Omental fat pad (tissue), 3 donors: ENCODE measurements at regions not wholly inside any gene's neighbourhood (a gene's known extent, or its start where the extent isn't known, plus 50 kb on each side); places are given as distances from the start of the nearest gene placed in this dataset.
"Not testable (repeated sequence)": the region's sequence is repeated elsewhere in the genome, so short reads cannot be mapped to it uniquely, and the experiment has no call there.

Source experiments
- ATAC-seq: fragments of 150-250 bp; one replicate; pipeline ENCODE4 v1.9.1; 2016; ENCODE audit warnings: mild to moderate bottlenecking, moderate library complexity; ENCODE audit not compliant: low FRiP score
- DNase-seq: peaks from one replicate; pipeline ENCODE4 v3.0.0-alpha.2; 2019; ENCODE audit warnings: low spot score
- TF ChIP-seq, protein P1 (sequence below), 3 donors: fragments of 450-650 bp; IDR thresholded peaks; one replicate each; pipeline ENCODE4 v1.5.1; 2016 to 2017; ENCODE audit warnings: antibody characterized with exemption in 3 of 3, mild to moderate bottlenecking in 3 of 3, moderate library complexity in 2 of 3

- TF ChIP-seq, protein P1, sequence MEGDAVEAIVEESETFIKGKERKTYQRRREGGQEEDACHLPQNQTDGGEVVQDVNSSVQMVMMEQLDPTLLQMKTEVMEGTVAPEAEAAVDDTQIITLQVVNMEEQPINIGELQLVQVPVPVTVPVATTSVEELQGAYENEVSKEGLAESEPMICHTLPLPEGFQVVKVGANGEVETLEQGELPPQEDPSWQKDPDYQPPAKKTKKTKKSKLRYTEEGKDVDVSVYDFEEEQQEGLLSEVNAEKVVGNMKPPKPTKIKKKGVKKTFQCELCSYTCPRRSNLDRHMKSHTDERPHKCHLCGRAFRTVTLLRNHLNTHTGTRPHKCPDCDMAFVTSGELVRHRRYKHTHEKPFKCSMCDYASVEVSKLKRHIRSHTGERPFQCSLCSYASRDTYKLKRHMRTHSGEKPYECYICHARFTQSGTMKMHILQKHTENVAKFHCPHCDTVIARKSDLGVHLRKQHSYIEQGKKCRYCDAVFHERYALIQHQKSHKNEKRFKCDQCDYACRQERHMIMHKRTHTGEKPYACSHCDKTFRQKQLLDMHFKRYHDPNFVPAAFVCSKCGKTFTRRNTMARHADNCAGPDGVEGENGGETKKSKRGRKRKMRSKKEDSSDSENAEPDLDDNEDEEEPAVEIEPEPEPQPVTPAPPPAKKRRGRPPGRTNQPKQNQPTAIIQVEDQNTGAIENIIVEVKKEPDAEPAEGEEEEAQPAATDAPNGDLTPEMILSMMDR (IDR thresholded peaks at IDR 0.05): no peak
- DNase-seq (no peak), ATAC-seq (no peak)
These were observed 298.4 kb upstream of the SPAG17 start for GRCh38 chr1:118483245-118484006.

DNA sequence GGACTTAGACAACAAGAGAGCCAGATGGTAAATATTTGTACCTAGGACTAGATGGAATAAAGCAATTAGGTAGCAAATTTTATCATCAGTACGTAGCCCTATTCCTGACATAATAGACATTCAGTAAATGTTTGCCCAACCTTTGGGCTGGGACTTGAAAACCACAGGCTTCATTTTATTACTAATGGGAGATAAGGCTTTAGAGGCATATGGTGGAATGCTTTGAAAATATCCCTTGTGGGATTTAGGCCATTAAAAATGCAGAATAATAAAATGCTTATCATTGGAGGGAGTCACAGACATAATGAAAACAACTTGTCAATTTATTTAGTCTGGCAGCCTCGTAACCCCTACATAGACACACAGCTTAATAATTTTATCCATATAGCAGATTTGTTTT, 296.1 kb upstream of the SPAG17 start:
- DNase-seq: no peak
- TF ChIP-seq, protein P1 (IDR thresholded peaks at IDR 0.05): no peak

GRCh38 chr1:118479351-118479750, 294.3 kb upstream of the SPAG17 start:
- TF ChIP-seq, protein P1 (IDR thresholded peaks at IDR 0.05): no peak
- ATAC-seq (no peak), DNase-seq (no peak)

More for the DNA sequence above, 296.1 kb upstream of the SPAG17 start:
- ATAC-seq: no peak

DNA sequence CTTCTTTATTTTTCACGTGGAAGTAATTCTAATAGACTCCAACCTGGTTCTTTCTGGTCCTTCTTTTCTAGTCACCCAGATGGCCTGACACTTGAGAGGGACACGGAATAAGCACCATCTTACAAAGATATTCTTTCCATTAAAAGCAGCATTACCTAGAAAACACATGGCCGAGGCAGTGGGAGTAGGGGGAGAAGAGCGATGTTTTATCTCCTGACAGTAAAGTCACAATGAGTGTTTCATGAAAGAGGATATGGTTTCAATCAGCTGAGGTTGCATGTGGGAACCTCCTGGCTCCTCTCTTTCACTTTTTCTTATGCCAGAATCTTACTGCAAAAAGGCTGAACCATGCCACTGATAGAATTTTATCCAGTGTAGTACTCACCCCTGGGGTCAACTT, 288.8 kb upstream of the SPAG17 start:
- TF ChIP-seq, protein P1 (IDR thresholded peaks at IDR 0.05): no peak
- no peak for ATAC-seq
- no peak for DNase-seq

DNA sequence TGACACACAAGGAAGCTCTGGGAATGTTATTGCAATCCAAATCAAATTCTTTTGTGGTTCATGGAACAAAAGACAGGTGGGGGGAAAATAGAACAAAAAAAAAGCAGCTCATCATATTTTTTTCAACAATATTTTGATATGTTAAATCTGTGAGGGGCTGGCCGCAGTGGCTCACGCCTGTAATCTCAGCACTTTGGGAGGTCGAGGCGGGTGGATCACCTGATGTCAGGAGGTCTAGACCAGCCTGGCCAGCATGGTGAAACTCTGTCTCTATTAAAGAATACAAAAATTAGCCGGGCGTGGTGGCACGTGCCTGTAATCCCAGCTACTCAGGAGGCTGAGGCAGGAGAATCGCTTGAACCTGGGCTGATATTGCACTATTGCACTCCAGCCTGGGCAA, 279.4 kb upstream of the SPAG17 start:
- DNase-seq, ATAC-seq: not testable (repeated sequence)

DNA sequence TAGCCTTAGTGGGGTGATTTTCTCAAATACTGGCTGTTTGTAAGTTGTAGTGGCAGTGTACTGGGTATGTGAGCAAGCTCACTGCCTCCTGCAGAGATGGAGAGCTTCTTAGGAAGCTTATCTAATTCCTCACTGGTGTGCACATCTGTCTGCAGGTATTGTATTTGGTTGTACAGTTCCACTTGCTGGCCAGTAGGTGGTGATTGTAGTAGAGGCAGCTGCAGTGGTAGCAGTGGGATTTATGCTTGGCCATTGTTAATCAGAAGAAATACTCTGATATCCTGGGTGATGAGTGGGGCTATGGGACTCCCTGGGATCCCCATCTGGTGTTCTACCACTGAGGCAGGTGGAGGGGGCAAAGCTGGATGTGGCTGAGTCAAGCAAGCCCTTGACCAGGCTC, 276.1 kb upstream of the SPAG17 start:
- no peak for ATAC-seq
- TF ChIP-seq, protein P1 (IDR thresholded peaks at IDR 0.05): no peak
- no peak for DNase-seq

- no peak for DNase-seq
- TF ChIP-seq, protein P1 (IDR thresholded peaks at IDR 0.05): no peak
- ATAC-seq: no peak
These were observed 274.8 kb upstream of the SPAG17 start for GRCh38 chr1:118459871-118460270.

DNA sequence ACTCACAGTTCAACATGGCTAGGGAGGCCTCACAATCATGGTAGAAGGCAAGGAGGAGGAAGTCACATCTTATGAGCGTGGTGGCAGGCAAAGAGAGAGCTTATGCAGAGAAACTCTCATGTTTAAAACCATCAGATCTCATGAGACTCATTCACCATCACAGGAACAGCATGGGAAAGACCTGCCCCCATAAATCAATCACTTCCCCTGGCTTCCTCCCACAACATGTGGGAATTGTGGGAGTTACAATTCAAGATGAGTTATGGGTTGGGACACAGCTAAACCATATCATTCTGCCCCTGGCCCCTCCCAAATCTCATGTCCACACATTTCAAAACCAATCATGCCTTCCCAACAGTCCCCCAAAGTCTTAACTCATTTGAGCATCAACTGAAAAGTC, 268.8 kb upstream of the SPAG17 start:
- not testable (repeated sequence) for DNase-seq, ATAC-seq
